HG03432 (cell line): ENCODE measurements at regions not wholly inside any gene's neighbourhood (a gene's known extent, or its start where the extent isn't known, plus 50 kb on each side); places are given as distances from the start of the nearest gene placed in this dataset.

Experiments
- ATAC-seq: cut with Tn5 transposase; IDR thresholded peaks from one replicate; pipeline ENCODE4 v1.9.1; 2021; ENCODE audit warnings: mild to moderate bottlenecking, moderate library complexity; ENCODE audit not compliant: unreplicated experiment

- ATAC-seq = no peak
These were observed 140.2 kb upstream of the CTTNBP2 start for GRCh38 chr7:118013252-118014010.

GRCh38 chr7:118022546-118022945, 149.3 kb upstream of the CTTNBP2 start:
- ATAC-seq = no peak

- ATAC-seq = no peak
These were observed 153.6 kb upstream of the CTTNBP2 start for GRCh38 chr7:118026791-118027190.

- ATAC-seq = no peak
These were observed 155.0 kb upstream of the CTTNBP2 start for GRCh38 chr7:118028226-118028625.

- no peak for ATAC-seq
These were observed 154.0 kb upstream of the LSM8 start for GRCh38 chr7:118029826-118030422.

GRCh38 chr7:118033273-118033672, 150.7 kb upstream of the LSM8 start:
- ATAC-seq = no peak

GRCh38 chr7:118039963-118040489, 143.9 kb upstream of the LSM8 start:
- ATAC-seq = no peak

- peak; percentile 84 for ATAC-seq
These were observed 143.4 kb upstream of the LSM8 start for GRCh38 chr7:118040562-118040961.

GRCh38 chr7:118041251-118041878, 142.6 kb upstream of the LSM8 start:
- no peak for ATAC-seq

GRCh38 chr7:118045629-118046028, 138.3 kb upstream of the LSM8 start:
- no peak for ATAC-seq

GRCh38 chr7:118046086-118046485, 137.9 kb upstream of the LSM8 start:
- no peak for ATAC-seq

- ATAC-seq = no peak
These were observed 137.2 kb upstream of the LSM8 start for GRCh38 chr7:118046801-118047200.

- no peak for ATAC-seq
These were observed 131.6 kb upstream of the LSM8 start for GRCh38 chr7:118052336-118052735.

- no peak for ATAC-seq
These were observed 130.6 kb upstream of the LSM8 start for GRCh38 chr7:118053353-118053752.

- ATAC-seq = no peak
These were observed 129.4 kb upstream of the LSM8 start for GRCh38 chr7:118054529-118054928.

GRCh38 chr7:118055647-118056046, 128.3 kb upstream of the LSM8 start:
- no peak for ATAC-seq

- no peak for ATAC-seq
These were observed 126.6 kb upstream of the LSM8 start for GRCh38 chr7:118057404-118057803.

GRCh38 chr7:118059209-118059608, 124.8 kb upstream of the LSM8 start:
- ATAC-seq = no peak

GRCh38 chr7:118060692-118061091, 123.3 kb upstream of the LSM8 start:
- ATAC-seq = no peak

GRCh38 chr7:118061386-118061785, 122.6 kb upstream of the LSM8 start:
- no peak for ATAC-seq

GRCh38 chr7:118072893-118073674, 110.9 kb upstream of the LSM8 start:
- peak; percentile 60 for ATAC-seq
